Stimulated activated memory B cell treated with anti-CD40 and anti-IgM and Interleukin-4, amounts not matched to agents 10 μg/mL and 1 μg/mL and 100 μg/mL, for 72 hours (primary cell): ENCODE measurements at regions not wholly inside any gene's neighbourhood (a gene's known extent, or its start where the extent isn't known, plus 50 kb on each side); places are given as distances from the start of the nearest gene placed in this dataset.
"Not testable (repeated sequence)": the region's sequence is repeated elsewhere in the genome, so short reads cannot be mapped to it uniquely, and the experiment has no call there.

ENCODE experiments used
- ATAC-seq: fragments of 150-1000 bp; cut with Tn5 transposase; 2 replicates; pipeline ENCODE4 v1.10.0; 2021
- H3K27ac Mint-ChIP-seq: one replicate; pipeline ENCODE4 v1.8.0; 2022; ENCODE audit warnings: mild to moderate bottlenecking, mixed read lengths
- H3K27me3 Mint-ChIP-seq: one replicate; pipeline ENCODE4 v1.8.0; 2022; ENCODE audit warnings: mixed read lengths
- H3K36me3 Mint-ChIP-seq: one replicate; pipeline ENCODE4 v1.8.0; 2022; ENCODE audit warnings: mixed read lengths
- H3K4me1 Mint-ChIP-seq: one replicate; pipeline ENCODE4 v1.8.0; 2022; ENCODE audit warnings: mixed read lengths
- H3K4me3 Mint-ChIP-seq: one replicate; pipeline ENCODE4 v1.8.0; 2022; ENCODE audit warnings: mild to moderate bottlenecking, moderate library complexity, mixed read lengths
- H3K9me3 Mint-ChIP-seq: one replicate; pipeline ENCODE4 v1.8.0; 2022; ENCODE audit warnings: mixed read lengths

GRCh38 chr1:34370748-34371147, 194.0 kb downstream of the C1orf94 start:
- Mint-ChIP-seq H3K4me1 (no peaks in the 10 kb centered on the region), H3K27ac (no peak overlapping the region), H3K36me3 (no peaks in the 10 kb centered on the region), H3K27me3 (peaks cover 9% of the 10 kb centered on the region), H3K9me3 (no peaks in the 10 kb centered on the region), H3K4me3 (no peak overlapping the region)
- ATAC-seq: no peak

- H3K9me3 Mint-ChIP-seq, ATAC-seq, H3K36me3 Mint-ChIP-seq, H3K27ac Mint-ChIP-seq, H3K4me3 Mint-ChIP-seq, H3K4me1 Mint-ChIP-seq: not testable (repeated sequence)
- H3K27me3 Mint-ChIP-seq: peaks cover 13% of the 10 kb centered on the region
Measured at GRCh38 chr1:34371179-34371578, 194.5 kb downstream of the C1orf94 start.

- Mint-ChIP-seq H3K36me3 (no peaks in the 10 kb centered on the region), H3K27me3 (peaks cover 21% of the 10 kb centered on the region), H3K27ac (no peak overlapping the region), H3K4me3 (no peak overlapping the region), H3K4me1 (no peaks in the 10 kb centered on the region), H3K9me3 (no peaks in the 10 kb centered on the region)
- ATAC-seq: no peak
Measured at GRCh38 chr1:34371829-34372532, 195.3 kb downstream of the C1orf94 start.

- no peak overlapping the region for H3K27ac Mint-ChIP-seq
- no peaks in the 10 kb centered on the region for H3K4me1 Mint-ChIP-seq
- no peaks in the 10 kb centered on the region for H3K9me3 Mint-ChIP-seq
- H3K27me3 Mint-ChIP-seq: peaks cover 30% of the 10 kb centered on the region
- no peak for ATAC-seq
- H3K4me3 Mint-ChIP-seq: no peak overlapping the region
- H3K36me3 Mint-ChIP-seq: no peaks in the 10 kb centered on the region
Measured at GRCh38 chr1:34372891-34373290, 196.2 kb downstream of the C1orf94 start.

- H3K27ac Mint-ChIP-seq: no peak overlapping the region
- no peaks in the 10 kb centered on the region for H3K36me3 Mint-ChIP-seq
- H3K9me3 Mint-ChIP-seq: no peaks in the 10 kb centered on the region
- no peak for ATAC-seq
- no peak overlapping the region for H3K4me3 Mint-ChIP-seq
- peaks cover 40% of the 10 kb centered on the region for H3K27me3 Mint-ChIP-seq
- H3K4me1 Mint-ChIP-seq: no peaks in the 10 kb centered on the region
Measured at GRCh38 chr1:34373912-34374311, 197.2 kb downstream of the C1orf94 start.

- ATAC-seq: no peak
- Mint-ChIP-seq H3K27ac (no peak overlapping the region), H3K9me3 (no peaks in the 10 kb centered on the region), H3K27me3 (peaks cover 67% of the 10 kb centered on the region), H3K4me1 (no peaks in the 10 kb centered on the region), H3K4me3 (no peak overlapping the region), H3K36me3 (no peaks in the 10 kb centered on the region)
Measured at GRCh38 chr1:34376531-34376930, 199.8 kb downstream of the C1orf94 start.

GRCh38 chr1:34378968-34379856, 202.5 kb downstream of the C1orf94 start:
- no peaks in the 10 kb centered on the region for H3K4me1 Mint-ChIP-seq
- H3K27ac Mint-ChIP-seq: no peak overlapping the region
- no peaks in the 10 kb centered on the region for H3K9me3 Mint-ChIP-seq
- H3K27me3 Mint-ChIP-seq: peaks cover 87% of the 10 kb centered on the region
- no peaks in the 10 kb centered on the region for H3K36me3 Mint-ChIP-seq
- H3K4me3 Mint-ChIP-seq: no peak overlapping the region
- ATAC-seq: no peak

GRCh38 chr1:34379911-34380310, 203.2 kb downstream of the C1orf94 start:
- Mint-ChIP-seq H3K27me3 (peaks cover 82% of the 10 kb centered on the region), H3K4me1 (no peaks in the 10 kb centered on the region), H3K9me3 (no peaks in the 10 kb centered on the region), H3K36me3 (no peaks in the 10 kb centered on the region), H3K4me3 (no peak overlapping the region), H3K27ac (no peak overlapping the region)
- ATAC-seq: no peak

GRCh38 chr1:34380526-34381124, 203.9 kb downstream of the C1orf94 start:
- Mint-ChIP-seq H3K27me3 (peaks cover 81% of the 10 kb centered on the region), H3K36me3 (no peaks in the 10 kb centered on the region), H3K27ac (no peak overlapping the region), H3K9me3 (no peaks in the 10 kb centered on the region), H3K4me1 (no peaks in the 10 kb centered on the region), H3K4me3 (no peak overlapping the region)
- ATAC-seq: no peak

- Mint-ChIP-seq H3K9me3 (peaks cover 19% of the 10 kb centered on the region), H3K27ac (no peak overlapping the region), H3K36me3 (no peaks in the 10 kb centered on the region), H3K4me3 (no peak overlapping the region), H3K27me3 (no peaks in the 10 kb centered on the region), H3K4me1 (no peaks in the 10 kb centered on the region)
- ATAC-seq: no peak
Measured at GRCh38 chr1:34389974-34390373, 213.3 kb downstream of the C1orf94 start.

GRCh38 chr1:34396042-34396441, 219.3 kb downstream of the C1orf94 start:
- Mint-ChIP-seq H3K9me3 (peaks cover 2% of the 10 kb centered on the region), H3K27me3 (no peaks in the 10 kb centered on the region), H3K27ac (no peak overlapping the region), H3K4me3 (no peak overlapping the region), H3K36me3 (no peaks in the 10 kb centered on the region), H3K4me1 (no peaks in the 10 kb centered on the region)
- no peak for ATAC-seq

GRCh38 chr1:34398241-34398915, 221.7 kb downstream of the C1orf94 start:
- H3K9me3 Mint-ChIP-seq: no peaks in the 10 kb centered on the region
- H3K36me3 Mint-ChIP-seq: no peaks in the 10 kb centered on the region
- H3K27ac Mint-ChIP-seq: no peak overlapping the region
- no peak for ATAC-seq
- no peaks in the 10 kb centered on the region for H3K4me1 Mint-ChIP-seq
- H3K27me3 Mint-ChIP-seq: no peaks in the 10 kb centered on the region
- H3K4me3 Mint-ChIP-seq: no peak overlapping the region

GRCh38 chr1:34398916-34399275, 222.2 kb downstream of the C1orf94 start:
- Mint-ChIP-seq H3K27ac (no peak overlapping the region), H3K27me3 (peaks cover under 1% of the 10 kb centered on the region), H3K9me3 (peaks cover under 1% of the 10 kb centered on the region), H3K36me3 (no peaks in the 10 kb centered on the region), H3K4me3 (no peak overlapping the region), H3K4me1 (no peaks in the 10 kb centered on the region)
- ATAC-seq: no peak

- no peak overlapping the region for H3K4me3 Mint-ChIP-seq
- peaks cover 6% of the 10 kb centered on the region for H3K9me3 Mint-ChIP-seq
- peaks cover 10% of the 10 kb centered on the region for H3K27me3 Mint-ChIP-seq
- no peaks in the 10 kb centered on the region for H3K4me1 Mint-ChIP-seq
- ATAC-seq: no peak
- no peaks in the 10 kb centered on the region for H3K36me3 Mint-ChIP-seq
- no peak overlapping the region for H3K27ac Mint-ChIP-seq
Measured at GRCh38 chr1:34400675-34401074, 224.0 kb downstream of the C1orf94 start.

GRCh38 chr1:34403156-34403555, 226.4 kb downstream of the C1orf94 start:
- Mint-ChIP-seq H3K4me3 (no peak overlapping the region), H3K4me1 (no peaks in the 10 kb centered on the region), H3K9me3 (peaks cover 6% of the 10 kb centered on the region), H3K36me3 (no peaks in the 10 kb centered on the region), H3K27ac (no peak overlapping the region), H3K27me3 (peaks cover 10% of the 10 kb centered on the region)
- ATAC-seq: no peak
